Tibial nerve (tissue), 4 donors: ENCODE measurements at regions not wholly inside any gene's neighbourhood (a gene's known extent, or its start where the extent isn't known, plus 50 kb on each side); places are given as distances from the start of the nearest gene placed in this dataset.

ENCODE experiments used
- DNase-seq, 2 donors: peaks; one replicate each; pipeline ENCODE4 v3.0.0-alpha.2; 2019; ENCODE audit warnings: low spot score in 2 of 2
- H3K27ac ChIP-seq, 4 donors: fragments of 200-600 bp; sonication (generic) in 3 of 4; one replicate each; pipeline ENCODE4 v1.5.1; 2017 to 2019; ENCODE audit warnings: mild to moderate bottlenecking in 1 of 4
- H3K27me3 ChIP-seq, 2 donors: fragments of 200-600 bp; sonication (generic) in 1 of 2; one replicate each; pipeline versions ENCODE4 v1.5.1 to v1.6.0; 2017 to 2019
- H3K36me3 ChIP-seq, 3 donors: fragments of 200-600 bp; sonication (generic); one replicate each; pipeline ENCODE4 v1.5.1; 2018 to 2019
- H3K4me1 ChIP-seq, 4 donors: fragments of 200-600 bp; sonication (generic) in 3 of 4; one replicate each; pipeline ENCODE4 v1.5.1; 2017 to 2019
- H3K4me3 ChIP-seq, 4 donors: fragments of 200-600 bp; sonication (generic) in 3 of 4; one replicate each; pipeline ENCODE4 v1.5.1; 2017 to 2019; ENCODE audit warnings: mild to moderate bottlenecking in 1 of 4, moderate library complexity in 1 of 4
- H3K9me3 ChIP-seq, 4 donors: fragments of 200-600 bp; sonication (generic) in 3 of 4; one replicate each; pipeline ENCODE4 v1.5.1; 2017 to 2019
- EP300 ChIP-seq, 2 donors: sonication (generic); formaldehyde crosslinking; IDR thresholded peaks; one replicate each; pipeline ENCODE4 v1.6.1; 2017; ENCODE audit warnings: antibody characterized with exemption in 2 of 2, mild to moderate bottlenecking in 1 of 2
- POLR2A ChIP-seq, 2 donors: fragments of 450-650 bp; IDR thresholded peaks; one replicate each; pipeline ENCODE4 v1.6.1; 2017; ENCODE audit warnings: antibody characterized with exemption in 2 of 2, mild to moderate bottlenecking in 2 of 2, moderate library complexity in 2 of 2
- WGBS, 2 donors: methylation state at CpG; one replicate each; pipeline ENCODE4 v1.1.5; 2018; 5-methylcytosine and 5-hydroxymethylcytosine counted together
- TF ChIP-seq, protein P1 (sequence below), 5 experiments: fragments of 200-600 bp in 3 of 5; fragments of 450-650 bp in 2 of 5; sonication (generic) in 3 of 5; IDR thresholded peaks; one replicate each; pipeline ENCODE4 v1.5.1; 2016 to 2019; ENCODE audit warnings: antibody characterized with exemption in 5 of 5, mild to moderate bottlenecking in 3 of 5, moderate library complexity in 2 of 5

DNA sequence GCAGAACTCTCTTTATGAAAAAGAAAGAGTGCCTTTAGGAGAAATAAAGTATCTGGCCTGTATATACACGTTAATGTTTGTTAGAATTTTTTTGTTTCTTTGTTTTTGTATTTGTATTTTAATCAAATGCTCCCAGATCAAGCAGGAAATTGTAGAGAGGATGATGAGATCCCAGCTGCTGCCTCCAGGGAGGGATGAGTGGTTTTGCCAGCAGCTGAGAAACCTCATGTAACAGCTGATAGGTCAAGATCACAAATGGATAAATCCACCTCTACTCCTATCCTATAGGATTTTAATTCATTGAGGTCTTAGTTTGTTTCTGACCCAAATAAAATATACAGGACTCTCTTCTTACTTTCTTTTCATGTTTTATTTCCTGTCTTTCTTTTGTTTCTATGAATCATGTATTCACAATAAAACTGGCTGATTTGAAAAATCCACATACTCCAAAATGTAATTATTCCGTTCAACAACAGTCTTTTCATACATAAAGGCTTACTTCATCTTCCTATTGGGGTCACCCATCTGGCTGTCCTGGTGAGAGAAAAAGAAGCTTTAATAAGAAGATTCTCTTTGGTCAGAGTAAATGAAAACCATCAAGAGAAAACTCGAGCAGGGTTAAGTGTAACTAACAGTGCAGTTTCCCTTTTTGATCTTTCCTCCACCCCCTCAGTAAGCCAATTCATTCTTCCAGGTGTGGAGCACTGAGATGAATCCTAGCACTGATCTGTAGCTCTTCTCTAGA is 129.3 kb upstream of the PLPPR5 start:
- TF ChIP-seq POLR2A (IDR thresholded peaks at IDR 0.05) = no peak
- WGBS, 2 donors = 20% methylated on average over 3 of the region's 3 CpGs

DNA sequence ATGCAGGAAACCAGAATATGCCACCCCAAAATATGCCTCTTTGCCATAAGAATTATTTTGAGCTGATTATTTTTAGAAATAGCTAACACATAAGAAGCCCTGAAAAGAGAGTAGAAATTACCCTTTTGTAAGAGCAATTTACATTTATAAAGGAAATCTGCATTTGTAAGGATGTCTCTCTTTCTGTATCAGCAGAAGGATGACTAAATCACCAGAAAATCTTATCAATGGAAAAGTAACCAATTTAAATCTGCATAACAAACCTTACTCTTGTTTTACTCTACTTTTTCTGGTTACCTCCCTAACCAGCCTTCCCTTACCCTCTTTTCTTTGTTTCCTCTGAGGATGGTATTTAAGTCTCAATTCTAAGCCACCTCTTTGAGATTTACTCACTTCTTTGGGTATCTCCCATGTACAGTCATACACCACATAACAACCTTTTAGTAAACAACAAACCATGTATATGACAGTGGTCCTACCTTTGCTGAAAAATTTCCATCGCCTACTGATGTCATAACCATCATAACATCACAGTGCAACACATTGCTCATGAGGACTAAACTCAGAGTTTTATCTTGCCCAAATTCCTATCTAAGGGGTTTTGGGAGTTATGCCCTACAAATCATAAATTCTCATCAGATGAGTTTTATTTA is 126.6 kb upstream of the PLPPR4 start:
- H3K27me3 ChIP-seq = no peaks in the 10 kb centered on the region
- WGBS, 2 donors = 96 to 97% methylated on average over 1 of the region's 1 CpG
- H3K36me3 ChIP-seq = no peaks in the 10 kb centered on the region
- H3K4me1 ChIP-seq = peaks cover 0 to 5% (median 0%) of the 10 kb centered on the region in 4 donors
- no peak overlapping the region for H3K4me3 ChIP-seq
- H3K9me3 ChIP-seq = no peaks in the 10 kb centered on the region
- no peak for DNase-seq
- no peak overlapping the region for H3K27ac ChIP-seq
- TF ChIP-seq EP300 (IDR thresholded peaks at IDR 0.05) (no peak), POLR2A (IDR thresholded peaks at IDR 0.05) (no peak)
- TF ChIP-seq, protein P1, sequence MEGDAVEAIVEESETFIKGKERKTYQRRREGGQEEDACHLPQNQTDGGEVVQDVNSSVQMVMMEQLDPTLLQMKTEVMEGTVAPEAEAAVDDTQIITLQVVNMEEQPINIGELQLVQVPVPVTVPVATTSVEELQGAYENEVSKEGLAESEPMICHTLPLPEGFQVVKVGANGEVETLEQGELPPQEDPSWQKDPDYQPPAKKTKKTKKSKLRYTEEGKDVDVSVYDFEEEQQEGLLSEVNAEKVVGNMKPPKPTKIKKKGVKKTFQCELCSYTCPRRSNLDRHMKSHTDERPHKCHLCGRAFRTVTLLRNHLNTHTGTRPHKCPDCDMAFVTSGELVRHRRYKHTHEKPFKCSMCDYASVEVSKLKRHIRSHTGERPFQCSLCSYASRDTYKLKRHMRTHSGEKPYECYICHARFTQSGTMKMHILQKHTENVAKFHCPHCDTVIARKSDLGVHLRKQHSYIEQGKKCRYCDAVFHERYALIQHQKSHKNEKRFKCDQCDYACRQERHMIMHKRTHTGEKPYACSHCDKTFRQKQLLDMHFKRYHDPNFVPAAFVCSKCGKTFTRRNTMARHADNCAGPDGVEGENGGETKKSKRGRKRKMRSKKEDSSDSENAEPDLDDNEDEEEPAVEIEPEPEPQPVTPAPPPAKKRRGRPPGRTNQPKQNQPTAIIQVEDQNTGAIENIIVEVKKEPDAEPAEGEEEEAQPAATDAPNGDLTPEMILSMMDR (IDR thresholded peaks at IDR 0.05) = no peak

More for the DNA sequence above, 129.3 kb upstream of the PLPPR5 start:
- no peak overlapping the region for H3K27ac ChIP-seq
- H3K4me1 ChIP-seq = peaks cover 0 to 5% (median 0%) of the 10 kb centered on the region in 4 donors
- no peaks in the 10 kb centered on the region for H3K27me3 ChIP-seq
- H3K9me3 ChIP-seq = no peaks in the 10 kb centered on the region
- no peak for DNase-seq
- H3K4me3 ChIP-seq = no peak overlapping the region
- no peaks in the 10 kb centered on the region for H3K36me3 ChIP-seq

DNA sequence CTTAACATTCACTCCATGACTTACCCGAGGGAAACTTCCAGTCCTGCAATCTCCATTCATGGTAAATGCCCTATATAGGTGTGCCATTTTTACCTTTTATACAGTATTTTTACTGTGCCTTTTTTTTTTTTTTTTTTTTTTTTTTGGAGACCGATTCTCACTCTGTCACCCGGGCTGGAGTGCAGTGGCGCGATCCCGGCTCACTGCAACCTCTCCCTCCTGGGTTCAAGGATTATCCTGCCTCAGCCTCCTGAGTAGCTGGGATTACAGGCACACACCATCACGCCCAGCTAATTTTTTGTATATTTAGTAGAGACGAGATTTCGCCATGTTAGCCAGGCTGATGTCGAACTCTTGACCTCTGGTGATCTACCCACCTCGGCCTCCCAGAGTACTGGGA is 124.4 kb upstream of the PLPPR4 start:
- Histone ChIP-seq H3K4me3 (no peak overlapping the region), H3K27ac (no peak overlapping the region)

DNA sequence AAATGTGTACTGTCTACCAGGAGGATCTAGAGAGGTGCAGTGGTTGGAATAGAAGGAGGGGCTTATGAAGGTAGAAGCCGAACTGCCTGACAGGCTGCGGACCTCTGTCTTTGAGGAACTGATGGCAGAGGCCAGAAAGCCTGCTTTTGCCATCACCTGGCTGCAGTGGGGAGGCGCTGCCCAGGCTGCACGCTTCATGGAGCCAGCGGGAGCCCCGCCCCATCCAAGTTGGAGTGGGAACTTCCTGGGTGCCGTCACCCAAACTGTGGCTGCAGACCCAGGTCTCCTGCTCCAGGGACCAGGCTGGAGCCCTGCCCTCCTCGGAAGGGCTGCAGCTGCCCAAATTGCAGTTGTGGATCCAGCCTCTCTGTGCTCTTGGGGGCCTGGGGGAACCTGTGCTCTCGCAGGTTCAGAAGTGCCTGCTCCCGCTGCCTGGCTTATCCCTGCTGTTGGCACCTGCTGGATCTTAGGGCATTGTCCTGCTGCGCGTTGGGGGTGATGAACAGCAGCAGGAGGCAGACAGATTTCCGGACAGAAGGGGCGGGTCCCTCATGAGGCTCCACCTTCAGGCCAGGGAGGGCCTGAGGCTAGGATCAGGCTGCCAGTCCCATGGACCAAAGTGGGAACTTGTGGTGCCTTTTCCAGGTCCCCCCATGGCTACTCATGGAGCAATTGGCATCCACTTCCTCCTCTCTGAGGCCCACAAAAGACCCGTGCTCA is 118.0 kb upstream of the PLPPR4 start:
- Histone ChIP-seq H3K27me3 (no peaks in the 10 kb centered on the region), H3K4me3 (no peak overlapping the region), H3K27ac (no peak overlapping the region), H3K36me3 (no peaks in the 10 kb centered on the region), H3K9me3 (no peaks in the 10 kb centered on the region), H3K4me1 (no peaks in the 10 kb centered on the region)
- no peak for DNase-seq
- TF ChIP-seq EP300 (IDR thresholded peaks at IDR 0.05) (no peak), POLR2A (IDR thresholded peaks at IDR 0.05) (no peak)
- TF ChIP-seq, protein P1 (IDR thresholded peaks at IDR 0.05) = no peak
- WGBS, 2 donors = 87 to 93% methylated on average over 13 to 15 of the region's 15 CpGs

More for the DNA sequence above, 124.4 kb upstream of the PLPPR4 start:
- Histone ChIP-seq H3K36me3 (no peaks in the 10 kb centered on the region), H3K27me3 (no peaks in the 10 kb centered on the region), H3K9me3 (no peaks in the 10 kb centered on the region), H3K4me1 (no peaks in the 10 kb centered on the region)
- WGBS, 2 donors = 87 to 88% methylated on average over 11 of the region's 11 CpGs
- no peak for DNase-seq
- TF ChIP-seq, protein P1 (IDR thresholded peaks at IDR 0.05) = no peak
- TF ChIP-seq EP300 (IDR thresholded peaks at IDR 0.05) (no peak), POLR2A (IDR thresholded peaks at IDR 0.05) (no peak)

DNA sequence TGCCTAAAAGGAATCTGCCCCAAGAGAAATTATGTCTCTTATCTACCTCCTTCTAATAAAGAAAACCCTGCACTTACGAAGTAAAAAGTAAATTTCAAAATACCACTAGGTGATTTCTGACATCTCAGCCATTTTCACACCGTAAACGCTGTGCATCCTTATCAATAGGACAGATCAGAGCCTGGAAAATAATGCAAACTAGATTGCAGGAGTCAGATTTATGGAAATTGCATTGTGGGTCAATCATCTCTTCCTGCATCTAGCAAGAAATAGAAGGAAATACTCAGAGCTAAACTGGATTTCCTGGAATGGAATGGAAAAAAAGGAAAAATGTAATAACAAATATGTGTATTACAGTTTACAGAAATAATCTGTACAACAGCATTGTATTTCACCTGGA is 114.3 kb upstream of the PLPPR4 start:
- H3K4me3 ChIP-seq = no peak overlapping the region
- no peaks in the 10 kb centered on the region for H3K36me3 ChIP-seq
- H3K27me3 ChIP-seq = no peaks in the 10 kb centered on the region
- H3K27ac ChIP-seq = no peak overlapping the region
- 87% methylated on average over 3 of the region's 3 CpGs for WGBS, 2 donors
- DNase-seq = no peak
- H3K4me1 ChIP-seq = no peaks in the 10 kb centered on the region
- H3K9me3 ChIP-seq = no peaks in the 10 kb centered on the region
- TF ChIP-seq POLR2A (IDR thresholded peaks at IDR 0.05) (no peak), EP300 (IDR thresholded peaks at IDR 0.05) (no peak)
- TF ChIP-seq, protein P1 (IDR thresholded peaks at IDR 0.05) = no peak
